ENCODE measurements at regions not wholly inside any gene's neighbourhood (a gene's known extent, or its start where the extent isn't known, plus 50 kb on each side); places are given as distances from the start of the nearest gene placed in this dataset.

DNA sequence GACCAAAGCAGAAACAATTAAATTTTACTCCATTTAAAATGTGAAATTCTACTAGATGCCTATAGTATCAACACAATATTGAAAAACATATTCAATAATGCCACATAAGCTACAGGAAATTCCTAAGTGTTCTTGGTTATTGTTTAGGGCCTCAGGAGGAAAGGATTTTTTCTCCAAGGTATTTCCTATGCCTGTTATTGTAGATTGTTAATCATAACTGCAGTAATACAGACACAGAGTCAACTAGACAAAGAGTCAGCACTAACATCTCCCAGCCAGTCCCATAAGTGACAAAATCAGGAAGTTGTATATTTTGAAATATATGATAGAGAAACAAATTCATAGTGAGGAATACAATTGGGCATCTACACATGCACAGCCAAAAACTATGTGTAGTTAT is 782.7 kb upstream of the KIF2B start:
- Histone ChIP-seq H3K27me3 (ENCODE audit: control insufficient read depth, insufficient read depth, low read length) (no peaks in the 10 kb centered on the region), H3K4me1 (ENCODE audit: control insufficient read depth in 2 of 3, insufficient read depth in 2 of 3, low read depth in 1 of 3, low read length in 3 of 3) (no peaks in the 10 kb centered on the region), H3K9ac (ENCODE audit: low read length in 3 of 3) (no peak overlapping the region), H3K36me3 (ENCODE audit: control insufficient read depth in 2 of 3, insufficient read depth in 3 of 3, low read length in 3 of 3) (no peaks in the 10 kb centered on the region), H3K4me3 (ENCODE audit: low read length in 3 of 3) (no peak overlapping the region), H3K27ac (ENCODE audit: low read depth in 2 of 2, low read length in 2 of 2) (no peak overlapping the region), H3K9me3 (ENCODE audit: control insufficient read depth in 2 of 3, insufficient read depth in 1 of 3, low read length in 3 of 3) (no peaks in the 10 kb centered on the region)
- DNase-seq (no peak), FAIRE-seq (no peak)
- intact Hi-C loops (cut with DNase I), result no loop called here
- TF ChIP-seq, protein P1, sequence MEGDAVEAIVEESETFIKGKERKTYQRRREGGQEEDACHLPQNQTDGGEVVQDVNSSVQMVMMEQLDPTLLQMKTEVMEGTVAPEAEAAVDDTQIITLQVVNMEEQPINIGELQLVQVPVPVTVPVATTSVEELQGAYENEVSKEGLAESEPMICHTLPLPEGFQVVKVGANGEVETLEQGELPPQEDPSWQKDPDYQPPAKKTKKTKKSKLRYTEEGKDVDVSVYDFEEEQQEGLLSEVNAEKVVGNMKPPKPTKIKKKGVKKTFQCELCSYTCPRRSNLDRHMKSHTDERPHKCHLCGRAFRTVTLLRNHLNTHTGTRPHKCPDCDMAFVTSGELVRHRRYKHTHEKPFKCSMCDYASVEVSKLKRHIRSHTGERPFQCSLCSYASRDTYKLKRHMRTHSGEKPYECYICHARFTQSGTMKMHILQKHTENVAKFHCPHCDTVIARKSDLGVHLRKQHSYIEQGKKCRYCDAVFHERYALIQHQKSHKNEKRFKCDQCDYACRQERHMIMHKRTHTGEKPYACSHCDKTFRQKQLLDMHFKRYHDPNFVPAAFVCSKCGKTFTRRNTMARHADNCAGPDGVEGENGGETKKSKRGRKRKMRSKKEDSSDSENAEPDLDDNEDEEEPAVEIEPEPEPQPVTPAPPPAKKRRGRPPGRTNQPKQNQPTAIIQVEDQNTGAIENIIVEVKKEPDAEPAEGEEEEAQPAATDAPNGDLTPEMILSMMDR (IDR thresholded peaks at IDR 0.05; ENCODE audit: borderline replicate concordance, extremely low read depth, insufficient read depth), result no peak

DNA sequence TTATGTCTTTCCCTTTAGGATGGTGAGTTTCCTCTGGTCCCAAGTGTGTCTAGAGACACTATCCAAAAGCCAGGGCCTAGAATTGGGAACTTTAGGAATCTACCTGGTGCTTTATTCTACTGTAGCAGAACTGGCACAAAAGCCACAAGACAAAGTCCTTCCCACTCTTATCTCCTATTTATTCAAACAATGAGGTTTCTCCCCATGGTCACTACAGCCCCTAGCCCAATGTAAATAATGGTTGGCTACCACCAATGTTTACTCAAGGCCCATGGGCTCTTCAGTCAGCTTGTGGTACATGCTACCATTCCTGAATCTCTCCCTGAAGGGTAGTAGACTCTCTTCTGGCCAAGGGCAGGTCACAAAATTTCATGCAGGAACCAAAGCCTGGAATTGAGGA is 789.4 kb upstream of the KIF2B start:
- peaks cover 0 to 4% (median 0%) of the 10 kb centered on the region in 3 donors for H3K9me3 ChIP-seq (ENCODE audit: control insufficient read depth in 2 of 3, insufficient read depth in 1 of 3, low read length in 3 of 3)
- H3K4me3 ChIP-seq (ENCODE audit: low read length in 3 of 3), result no peak overlapping the region
- H3K9ac ChIP-seq (ENCODE audit: low read length in 3 of 3), result no peak overlapping the region
- intact Hi-C loops (cut with DNase I), result no loop called here
- no peak for FAIRE-seq
- no peak for DNase-seq
- no peaks in the 10 kb centered on the region for H3K4me1 ChIP-seq (ENCODE audit: control insufficient read depth in 2 of 3, insufficient read depth in 2 of 3, low read depth in 1 of 3, low read length in 3 of 3)
- TF ChIP-seq, protein P1 (IDR thresholded peaks at IDR 0.05; ENCODE audit: borderline replicate concordance, extremely low read depth, insufficient read depth), result no peak
- H3K36me3 ChIP-seq (ENCODE audit: control insufficient read depth in 2 of 3, insufficient read depth in 3 of 3, low read length in 3 of 3), result no peaks in the 10 kb centered on the region
- no peaks in the 10 kb centered on the region for H3K27me3 ChIP-seq (ENCODE audit: control insufficient read depth, insufficient read depth, low read length)
- no peak overlapping the region for H3K27ac ChIP-seq (ENCODE audit: low read depth in 2 of 2, low read length in 2 of 2)

DNA sequence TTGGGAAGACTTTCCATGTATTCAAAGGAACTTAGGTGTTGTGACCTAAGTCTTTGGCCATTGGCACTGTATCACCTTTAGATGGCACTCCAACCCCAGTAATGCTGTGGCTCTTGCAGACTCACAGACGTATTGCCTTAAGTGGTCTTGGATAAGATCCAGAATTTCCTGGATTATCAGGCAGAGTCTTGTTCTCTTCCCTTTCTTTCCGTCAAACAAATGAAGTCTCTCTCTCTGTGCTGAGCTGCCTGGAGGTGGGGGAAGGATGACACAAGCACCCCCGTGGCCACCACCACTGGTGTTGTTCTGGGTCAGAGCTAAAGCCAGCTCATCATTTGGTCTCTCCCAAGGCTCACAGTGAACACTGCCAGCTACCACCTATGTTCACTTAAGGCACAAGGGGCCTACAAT is 789.9 kb upstream of the KIF2B start:
- H3K9ac ChIP-seq (ENCODE audit: low read length in 3 of 3), result no peak overlapping the region
- H3K27ac ChIP-seq (ENCODE audit: low read depth in 2 of 2, low read length in 2 of 2), result no peak overlapping the region
- no peak for FAIRE-seq
- intact Hi-C loops (cut with DNase I), result no loop called here
- no peaks in the 10 kb centered on the region for H3K36me3 ChIP-seq (ENCODE audit: control insufficient read depth in 2 of 3, insufficient read depth in 3 of 3, low read length in 3 of 3)
- DNase-seq, result peak in 4 of 5 donors; percentile 55 to 85 (median 71)
- no peaks in the 10 kb centered on the region for H3K4me1 ChIP-seq (ENCODE audit: control insufficient read depth in 2 of 3, insufficient read depth in 2 of 3, low read depth in 1 of 3, low read length in 3 of 3)
- TF ChIP-seq, protein P1 (IDR thresholded peaks at IDR 0.05; ENCODE audit: borderline replicate concordance, extremely low read depth, insufficient read depth), result peak; percentile 49
- no peaks in the 10 kb centered on the region for H3K27me3 ChIP-seq (ENCODE audit: control insufficient read depth, insufficient read depth, low read length)
- H3K9me3 ChIP-seq (ENCODE audit: control insufficient read depth in 2 of 3, insufficient read depth in 1 of 3, low read length in 3 of 3), result peaks cover 0 to 4% (median 0%) of the 10 kb centered on the region in 3 donors
- no peak overlapping the region for H3K4me3 ChIP-seq (ENCODE audit: low read length in 3 of 3)

DNA sequence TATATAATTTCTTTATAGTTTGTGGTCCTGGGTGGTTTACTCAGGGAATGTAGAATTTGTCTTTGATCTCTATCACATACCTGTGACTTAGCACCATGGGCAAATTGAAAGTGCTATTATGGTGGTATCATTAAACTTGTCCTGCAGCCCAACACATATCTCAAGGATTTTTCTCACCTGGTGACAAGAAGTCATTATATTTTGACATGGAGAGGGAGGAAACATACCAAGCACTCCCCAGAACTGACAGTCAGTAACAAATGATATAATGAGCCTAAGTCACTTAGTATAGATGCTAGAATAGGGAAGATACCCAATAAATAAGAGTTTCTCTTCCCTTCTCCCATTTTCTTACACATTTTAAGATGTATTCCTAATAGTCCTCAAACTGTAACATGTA is 805.5 kb upstream of the KIF2B start:
- Histone ChIP-seq H3K9ac (ENCODE audit: low read length in 3 of 3) (no peak overlapping the region), H3K4me3 (ENCODE audit: low read length in 3 of 3) (no peak overlapping the region), H3K27ac (ENCODE audit: low read depth in 2 of 2, low read length in 2 of 2) (no peak overlapping the region), H3K9me3 (ENCODE audit: control insufficient read depth in 2 of 3, insufficient read depth in 1 of 3, low read length in 3 of 3) (no peaks in the 10 kb centered on the region), H3K27me3 (ENCODE audit: control insufficient read depth, insufficient read depth, low read length) (no peaks in the 10 kb centered on the region), H3K36me3 (ENCODE audit: control insufficient read depth in 2 of 3, insufficient read depth in 3 of 3, low read length in 3 of 3) (no peaks in the 10 kb centered on the region), H3K4me1 (ENCODE audit: control insufficient read depth in 2 of 3, insufficient read depth in 2 of 3, low read depth in 1 of 3, low read length in 3 of 3) (no peaks in the 10 kb centered on the region)
- intact Hi-C loops (cut with DNase I), result no loop called here
- DNase-seq (no peak), FAIRE-seq (no peak)
- TF ChIP-seq, protein P1 (IDR thresholded peaks at IDR 0.05; ENCODE audit: borderline replicate concordance, extremely low read depth, insufficient read depth), result no peak

All from kidney (tissue), 13 donors.